ENCODE measurements at regions not wholly inside any gene's neighbourhood (a gene's known extent, or its start where the extent isn't known, plus 50 kb on each side); places are given as distances from the start of the nearest gene placed in this dataset.

- DNase-seq = no peak
- Histone ChIP-seq H3K4me1 (no peaks in the 10 kb centered on the region), H3K9me3 (no peaks in the 10 kb centered on the region), H3K4me3 (ENCODE audit: low read depth, low read length) (no peak overlapping the region), H3K27me3 (no peaks in the 10 kb centered on the region), H3K36me3 (no peaks in the 10 kb centered on the region)
- TF ChIP-seq CTCF (IDR thresholded peaks at IDR 0.05; ENCODE audit: low read depth, low read length) = no peak
Measured at GRCh38 chr2:2686222-2686621, 355.1 kb upstream of the MYT1L start.

GRCh38 chr2:2683606-2684224 lies 352.6 kb upstream of the MYT1L start:
- TF ChIP-seq CTCF (IDR thresholded peaks at IDR 0.05; ENCODE audit: low read depth, low read length) = no peak
- H3K36me3 ChIP-seq = no peaks in the 10 kb centered on the region
- DNase-seq = no peak
- H3K4me3 ChIP-seq (ENCODE audit: low read depth, low read length) = no peak overlapping the region
- H3K4me1 ChIP-seq = no peaks in the 10 kb centered on the region
- H3K9me3 ChIP-seq = no peaks in the 10 kb centered on the region
- H3K27me3 ChIP-seq = no peaks in the 10 kb centered on the region

GRCh38 chr2:2682700-2683342 lies 351.7 kb upstream of the MYT1L start:
- Histone ChIP-seq H3K4me3 (ENCODE audit: low read depth, low read length) (no peak overlapping the region), H3K9me3 (no peaks in the 10 kb centered on the region), H3K36me3 (no peaks in the 10 kb centered on the region), H3K4me1 (no peaks in the 10 kb centered on the region), H3K27me3 (no peaks in the 10 kb centered on the region)
- no peak for TF ChIP-seq CTCF (IDR thresholded peaks at IDR 0.05; ENCODE audit: low read depth, low read length)
- DNase-seq = no peak

GRCh38 chr2:2681711-2682251 lies 350.7 kb upstream of the MYT1L start:
- H3K9me3 ChIP-seq = no peaks in the 10 kb centered on the region
- no peaks in the 10 kb centered on the region for H3K4me1 ChIP-seq
- no peak for DNase-seq
- no peaks in the 10 kb centered on the region for H3K36me3 ChIP-seq
- no peak overlapping the region for H3K4me3 ChIP-seq (ENCODE audit: low read depth, low read length)
- no peaks in the 10 kb centered on the region for H3K27me3 ChIP-seq
- no peak for TF ChIP-seq CTCF (IDR thresholded peaks at IDR 0.05; ENCODE audit: low read depth, low read length)

GRCh38 chr2:2681085-2681484 lies 350.0 kb upstream of the MYT1L start:
- DNase-seq = no peak
- Histone ChIP-seq H3K9me3 (no peaks in the 10 kb centered on the region), H3K4me1 (no peaks in the 10 kb centered on the region), H3K27me3 (no peaks in the 10 kb centered on the region), H3K36me3 (no peaks in the 10 kb centered on the region), H3K4me3 (ENCODE audit: low read depth, low read length) (no peak overlapping the region)
- no peak for TF ChIP-seq CTCF (IDR thresholded peaks at IDR 0.05; ENCODE audit: low read depth, low read length)

- DNase-seq = no peak
- H3K4me1 ChIP-seq = no peaks in the 10 kb centered on the region
- H3K36me3 ChIP-seq = no peaks in the 10 kb centered on the region
- H3K9me3 ChIP-seq = no peaks in the 10 kb centered on the region
- TF ChIP-seq CTCF (IDR thresholded peaks at IDR 0.05; ENCODE audit: low read depth, low read length) = no peak
- no peak overlapping the region for H3K4me3 ChIP-seq (ENCODE audit: low read depth, low read length)
- no peaks in the 10 kb centered on the region for H3K27me3 ChIP-seq
Measured at GRCh38 chr2:2674831-2675230, 343.8 kb upstream of the MYT1L start.

All from BE2C (cell line).